Right lobe of liver (tissue), 6 donors: ENCODE measurements at regions not wholly inside any gene's neighbourhood (a gene's known extent, or its start where the extent isn't known, plus 50 kb on each side); places are given as distances from the start of the nearest gene placed in this dataset.

Experiments used
- ATAC-seq, 4 donors: fragments of 200-7000 bp; cut with Tn5 transposase; one replicate each; pipeline ENCODE4 v1.9.1; 2020; ENCODE audit warnings: mild to moderate bottlenecking in 4 of 4, moderate library complexity in 4 of 4
- DNase-seq, 3 donors: peaks; one replicate each; pipeline ENCODE4 v3.0.0-alpha.2; 2020
- H3K27ac ChIP-seq, 3 donors: fragments of 200-600 bp; one replicate each; pipeline ENCODE4 v1.8.0; 2022
- H3K27me3 ChIP-seq, 2 donors: fragments of 200-600 bp; one replicate each; pipeline ENCODE4 v1.8.0; 2022
- H3K36me3 ChIP-seq, 4 donors: fragments of 200-600 bp; sonication (generic) in 1 of 4; one replicate each; pipeline versions ENCODE4 v1.5.1 to v1.8.0; 2017 to 2022; ENCODE audit warnings: control low read depth in 1 of 4
- H3K4me1 ChIP-seq, 4 donors: fragments of 200-600 bp; sonication (generic) in 1 of 4; one replicate each; pipeline versions ENCODE4 v1.5.1 to v1.8.0; 2017 to 2022; ENCODE audit warnings: control low read depth in 1 of 4
- H3K4me3 ChIP-seq, 3 donors: fragments of 200-600 bp; one replicate each; pipeline ENCODE4 v1.8.0; 2022
- H3K9me3 ChIP-seq, 4 donors: fragments of 200-600 bp; sonication (generic) in 1 of 4; one replicate each; pipeline versions ENCODE4 v1.5.1 to v1.8.0; 2017 to 2022; ENCODE audit warnings: control low read depth in 1 of 4
- POLR2A ChIP-seq: fragments of 450-650 bp; IDR thresholded peaks from one replicate; pipeline ENCODE4 v1.6.1; 2017; ENCODE audit warnings: antibody characterized with exemption, mild to moderate bottlenecking
- WGBS: methylation state at CpG from one replicate; pipeline ENCODE4 v1.1.6; 2018; ENCODE audit warnings: low coverage, low lambda C conversion rate; ENCODE audit not compliant: insufficient coverage; ENCODE audit errors: missing lambda C conversion rate; 5-methylcytosine and 5-hydroxymethylcytosine counted together
- intact Hi-C, 2 donors: fragments of 100-400 bp; cut with DNase I; formaldehyde crosslinking; loops; one replicate each; pipeline versions ENCODE4 v1.11.2 to v1.14.1; 2022
- TF ChIP-seq, protein P1 (sequence below), 4 donors: fragments of 200-600 bp in 3 of 4; fragments of 450-650 bp in 1 of 4; IDR thresholded peaks; one replicate each; pipeline versions ENCODE4 v1.5.1 to v1.8.0; 2016 to 2022; ENCODE audit warnings: antibody characterized with exemption in 4 of 4, mild to moderate bottlenecking in 2 of 4
- donor health status: DM: no; HTN: yes; CAD: no.
- donor health status: DM: no; HTN: no; CAD: no.
- donor health status: DM: no; HTN: no; CAD: no.
- donor health status: DM: no; HTN: yes; CAD: no.
- donor health status: DM: no; HTN: yes; CAD: no.

DNA sequence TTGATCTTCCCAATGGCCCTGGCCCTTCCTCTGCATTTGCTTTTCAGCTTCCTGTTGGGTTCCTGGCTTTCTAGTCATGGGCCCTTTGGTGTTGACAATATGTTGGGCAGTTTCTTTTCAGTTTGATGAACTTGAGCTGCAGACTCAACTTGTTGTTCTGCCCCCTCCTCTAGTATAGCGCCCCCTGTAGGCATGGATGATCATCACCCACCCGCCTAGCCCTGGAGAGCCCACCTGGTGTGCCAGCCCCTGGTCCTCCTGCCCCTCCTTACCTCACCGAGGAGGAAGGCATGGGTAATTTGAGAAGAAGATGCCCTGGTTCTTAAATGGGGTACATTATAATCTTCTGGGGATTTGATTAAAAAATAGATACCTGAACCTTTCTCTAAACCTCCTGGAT is 271.2 kb downstream of the SNX10 start:
- TF ChIP-seq, protein P1, sequence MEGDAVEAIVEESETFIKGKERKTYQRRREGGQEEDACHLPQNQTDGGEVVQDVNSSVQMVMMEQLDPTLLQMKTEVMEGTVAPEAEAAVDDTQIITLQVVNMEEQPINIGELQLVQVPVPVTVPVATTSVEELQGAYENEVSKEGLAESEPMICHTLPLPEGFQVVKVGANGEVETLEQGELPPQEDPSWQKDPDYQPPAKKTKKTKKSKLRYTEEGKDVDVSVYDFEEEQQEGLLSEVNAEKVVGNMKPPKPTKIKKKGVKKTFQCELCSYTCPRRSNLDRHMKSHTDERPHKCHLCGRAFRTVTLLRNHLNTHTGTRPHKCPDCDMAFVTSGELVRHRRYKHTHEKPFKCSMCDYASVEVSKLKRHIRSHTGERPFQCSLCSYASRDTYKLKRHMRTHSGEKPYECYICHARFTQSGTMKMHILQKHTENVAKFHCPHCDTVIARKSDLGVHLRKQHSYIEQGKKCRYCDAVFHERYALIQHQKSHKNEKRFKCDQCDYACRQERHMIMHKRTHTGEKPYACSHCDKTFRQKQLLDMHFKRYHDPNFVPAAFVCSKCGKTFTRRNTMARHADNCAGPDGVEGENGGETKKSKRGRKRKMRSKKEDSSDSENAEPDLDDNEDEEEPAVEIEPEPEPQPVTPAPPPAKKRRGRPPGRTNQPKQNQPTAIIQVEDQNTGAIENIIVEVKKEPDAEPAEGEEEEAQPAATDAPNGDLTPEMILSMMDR (IDR thresholded peaks at IDR 0.05): no peak
- no peak for TF ChIP-seq POLR2A
- intact Hi-C loops: no loop called here
- Histone ChIP-seq H3K4me1 (no peaks in the 10 kb centered on the region), H3K27me3 (no peaks in the 10 kb centered on the region), H3K9me3 (no peaks in the 10 kb centered on the region), H3K4me3 (no peak overlapping the region), H3K27ac (no peak overlapping the region), H3K36me3 (no peaks in the 10 kb centered on the region)
- no peak for DNase-seq
- 47% methylated on average over 3 of the region's 3 CpGs for WGBS
- ATAC-seq: no peak

DNA sequence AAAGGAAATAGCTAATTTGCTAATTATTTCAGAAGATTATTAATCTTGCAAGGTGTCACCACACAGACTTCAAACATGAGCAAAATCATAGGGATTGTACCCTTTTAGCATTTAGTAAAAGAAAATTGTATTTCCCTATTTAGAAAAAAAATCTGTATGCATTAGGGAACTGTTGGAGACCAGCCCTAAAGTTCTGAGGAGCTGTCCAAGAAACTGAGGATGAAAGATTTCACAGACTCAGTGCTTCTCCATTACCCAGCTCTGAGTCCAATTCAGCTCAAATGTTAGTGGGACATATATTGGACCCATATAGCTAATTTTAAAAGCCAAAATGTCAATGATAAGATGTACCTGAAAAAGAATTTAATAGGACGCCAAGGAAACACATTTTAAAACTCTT is 271.7 kb downstream of the SNX10 start:
- intact Hi-C loops: no loop called here
- TF ChIP-seq, protein P1 (IDR thresholded peaks at IDR 0.05): no peak
- no peak for TF ChIP-seq POLR2A

DNA sequence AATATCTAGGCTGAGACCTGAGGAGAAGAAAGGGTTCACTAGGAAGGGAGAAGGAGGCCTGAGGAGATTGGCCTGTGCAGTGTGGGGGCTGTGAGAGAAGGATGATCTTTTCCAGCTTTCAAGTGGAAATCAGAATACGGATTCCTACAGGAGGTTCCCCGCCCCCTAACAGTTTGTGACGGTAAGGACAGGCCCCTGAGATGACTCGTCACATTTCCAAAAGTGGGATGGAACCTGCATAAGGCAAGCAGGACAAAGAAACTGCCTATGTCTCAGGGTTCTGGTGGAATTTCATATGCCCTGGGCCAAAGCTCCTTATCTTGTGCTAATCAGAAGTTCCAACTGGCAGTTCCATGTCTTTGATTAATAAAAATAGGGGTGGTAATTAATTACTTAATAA is 275.6 kb downstream of the SNX10 start:
- WGBS: 40% methylated on average over 2 of the region's 4 CpGs
- ATAC-seq: no peak
- TF ChIP-seq POLR2A: no peak
- TF ChIP-seq, protein P1 (IDR thresholded peaks at IDR 0.05): no peak

More for the DNA sequence above, 271.7 kb downstream of the SNX10 start:
- Histone ChIP-seq H3K9me3 (no peaks in the 10 kb centered on the region), H3K27me3 (no peaks in the 10 kb centered on the region), H3K36me3 (no peaks in the 10 kb centered on the region), H3K4me3 (no peak overlapping the region), H3K4me1 (no peaks in the 10 kb centered on the region), H3K27ac (no peak overlapping the region)
- no peak for DNase-seq
- ATAC-seq: no peak
- 56% methylated on average over 1 of the region's 1 CpG for WGBS

DNA sequence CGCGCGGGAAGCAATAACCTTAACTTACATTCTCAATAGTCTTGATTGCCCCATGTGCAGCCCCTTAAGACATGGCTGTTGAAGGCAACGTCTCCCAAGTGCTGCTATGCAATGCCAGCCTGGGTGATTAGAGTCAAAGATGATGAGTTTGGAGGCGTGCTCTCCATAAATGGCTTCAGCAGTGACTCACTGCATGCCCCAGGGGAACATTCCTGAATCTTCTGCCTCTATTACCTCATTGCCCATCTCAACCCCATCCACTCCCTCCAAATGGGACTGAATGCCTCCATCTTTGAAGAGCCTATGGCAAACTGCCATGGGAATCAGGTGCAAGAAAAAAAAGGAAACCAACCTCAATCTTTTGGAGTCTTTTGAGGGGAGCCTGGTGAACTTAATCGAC is 282.8 kb downstream of the SNX10 start:
- intact Hi-C loops: no loop called here
- TF ChIP-seq POLR2A: no peak
- no peak overlapping the region for H3K27ac ChIP-seq
- no peaks in the 10 kb centered on the region for H3K27me3 ChIP-seq
- no peak overlapping the region for H3K4me3 ChIP-seq
- no peaks in the 10 kb centered on the region for H3K4me1 ChIP-seq
- no peak for ATAC-seq
- 78% methylated on average over 5 of the region's 6 CpGs for WGBS
- DNase-seq: no peak
- H3K36me3 ChIP-seq: no peaks in the 10 kb centered on the region
- H3K9me3 ChIP-seq: no peaks in the 10 kb centered on the region

More for the DNA sequence above, 275.6 kb downstream of the SNX10 start:
- DNase-seq: no peak
- Histone ChIP-seq H3K27me3 (no peaks in the 10 kb centered on the region), H3K4me1 (no peaks in the 10 kb centered on the region), H3K4me3 (no peak overlapping the region), H3K9me3 (no peaks in the 10 kb centered on the region), H3K36me3 (no peaks in the 10 kb centered on the region), H3K27ac (no peak overlapping the region)
- intact Hi-C loops: no loop called here

DNA sequence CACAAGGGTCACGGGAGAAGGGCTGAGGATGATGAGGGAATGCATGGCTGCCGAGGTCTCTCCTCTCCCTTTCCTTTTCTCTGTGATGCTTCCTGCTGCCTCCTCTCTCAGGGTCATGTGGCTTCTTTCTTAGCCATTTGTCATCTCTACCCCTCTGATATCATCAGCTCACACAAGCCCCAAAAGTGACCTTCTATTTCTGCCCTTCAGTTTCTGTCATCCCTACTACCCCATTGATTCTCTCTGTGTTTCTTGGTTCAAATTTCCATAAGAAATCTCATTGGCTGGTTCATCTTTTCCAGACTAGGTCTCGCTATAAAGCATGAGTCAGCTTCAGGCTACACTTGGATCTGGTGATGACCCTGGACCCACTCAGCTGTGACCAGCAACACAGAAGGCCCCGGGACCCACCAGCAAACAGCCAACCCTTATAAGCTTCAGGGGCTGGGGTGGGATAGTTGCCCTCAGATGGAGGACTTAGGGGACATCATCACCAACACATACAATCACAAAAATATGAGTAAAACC is 284.3 kb downstream of the SKAP2 start:
- DNase-seq (no peak), ATAC-seq (no peak)
- 58% methylated on average over 3 of the region's 4 CpGs for WGBS
- no peaks in the 10 kb centered on the region for H3K9me3 ChIP-seq
- H3K4me1 ChIP-seq: no peaks in the 10 kb centered on the region
- H3K4me3 ChIP-seq: no peak overlapping the region
- no peak for TF ChIP-seq POLR2A
- TF ChIP-seq, protein P1 (IDR thresholded peaks at IDR 0.05): no peak
- intact Hi-C loops: no loop called here
- no peaks in the 10 kb centered on the region for H3K27me3 ChIP-seq
- H3K27ac ChIP-seq: no peak overlapping the region
- no peaks in the 10 kb centered on the region for H3K36me3 ChIP-seq
